Gastrocnemius medialis (tissue), 4 donors: ENCODE measurements at regions not wholly inside any gene's neighbourhood (a gene's known extent, or its start where the extent isn't known, plus 50 kb on each side); places are given as distances from the start of the nearest gene placed in this dataset.

Experiments
- ATAC-seq, 2 donors: fragments of 150-250 bp; one replicate each; pipeline ENCODE4 v1.9.1; 2016
- DNase-seq, 2 donors: peaks; one replicate each; pipeline ENCODE4 v3.0.0-alpha.2; 2019
- H3K27ac ChIP-seq, 4 donors: fragments of 200-600 bp; sonication (generic); 1 replicate in 1 of 4; 2 replicates in 3 of 4; pipeline ENCODE4 v1.5.1; 2016 to 2018; ENCODE audit warnings: mild to moderate bottlenecking in 2 of 4, moderate library complexity in 1 of 4
- H3K27me3 ChIP-seq, 3 donors: fragments of 200-600 bp; sonication (generic) in 2 of 3; 1 replicate in 1 of 3; 2 replicates in 2 of 3; pipeline versions ENCODE4 v1.5.1 to v1.6.0; 2016 to 2019; ENCODE audit warnings: mild to moderate bottlenecking in 1 of 3, moderate library complexity in 1 of 3
- H3K36me3 ChIP-seq, 2 donors: fragments of 200-600 bp; sonication (generic) in 1 of 2; one replicate each; pipeline ENCODE4 v1.5.1; 2017 to 2018
- H3K4me1 ChIP-seq, 2 donors: fragments of 200-600 bp; sonication (generic) in 1 of 2; one replicate each; pipeline ENCODE4 v1.5.1; 2016 to 2017; ENCODE audit warnings: mild to moderate bottlenecking in 2 of 2
- H3K4me3 ChIP-seq, 4 donors: fragments of 200-600 bp; sonication (generic) in 3 of 4; 1 replicate in 1 of 4; 2 replicates in 3 of 4; pipeline ENCODE4 v1.5.1; 2016 to 2019; ENCODE audit warnings: mild to moderate bottlenecking in 2 of 4
- H3K9me3 ChIP-seq, 3 donors: fragments of 200-600 bp; sonication (generic) in 2 of 3; 1 replicate in 1 of 3; 2 replicates in 2 of 3; pipeline ENCODE4 v1.5.1; 2016 to 2019
- POLR2A ChIP-seq, 2 donors: fragments of 450-650 bp; IDR thresholded peaks; one replicate each; pipeline ENCODE4 v1.6.1; 2017; ENCODE audit warnings: antibody characterized with exemption in 2 of 2, mild to moderate bottlenecking in 2 of 2, moderate library complexity in 2 of 2
- in situ Hi-C, 4 donors: fragments of 200-750 bp; cut with MboI; loops; one replicate each; pipeline versions ENCODE4 v1.15.0 to v1.8.0; 2017; ENCODE audit warnings: low sequenced_read_pairs in 4 of 4
- intact Hi-C: fragments of 100-400 bp; cut with DNase I; formaldehyde crosslinking; loops from one replicate; pipeline ENCODE4 v1.15.1; 2023; ENCODE audit warnings: low total_unique reads
- TF ChIP-seq, protein P1 (sequence below), 5 experiments: fragments of 450-650 bp in 3 of 5; fragments of 200-600 bp in 2 of 5; sonication (generic) in 2 of 5; IDR thresholded peaks in 4 of 5; conservative IDR thresholded peaks in 1 of 5; 1 replicate in 4 of 5; 2 replicates in 1 of 5; pipeline ENCODE4 v1.5.1; 2016 to 2019; ENCODE audit warnings: antibody characterized with exemption in 5 of 5, mild to moderate bottlenecking in 3 of 5, moderate library complexity in 3 of 5

DNA sequence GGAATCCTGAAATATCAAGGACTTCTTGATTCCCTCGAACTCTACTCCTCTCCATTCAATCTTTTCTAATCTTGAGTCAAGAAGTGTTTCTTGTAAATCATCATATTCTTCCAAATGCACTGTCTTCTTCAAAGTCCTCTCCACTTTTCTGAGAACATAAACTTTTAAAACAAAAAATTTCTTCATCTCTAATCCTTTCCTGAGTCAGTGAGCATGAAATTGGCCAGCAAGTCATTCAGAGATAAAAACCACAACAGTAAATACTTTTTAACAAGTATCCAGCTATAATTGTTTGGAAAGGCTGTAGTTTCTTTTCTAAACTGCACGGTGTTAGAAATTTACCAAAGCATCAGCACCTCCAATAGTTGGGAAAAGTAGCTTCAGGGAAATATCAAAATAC lies 312.6 kb upstream of the GALNT5 start:
- ATAC-seq = no peak
- Histone ChIP-seq H3K4me1 (no peaks in the 10 kb centered on the region), H3K36me3 (no peaks in the 10 kb centered on the region), H3K4me3 (no peak overlapping the region), H3K9me3 (no peaks in the 10 kb centered on the region), H3K27ac (no peak overlapping the region), H3K27me3 (no peaks in the 10 kb centered on the region)
- no peak for DNase-seq
- TF ChIP-seq, protein P1, sequence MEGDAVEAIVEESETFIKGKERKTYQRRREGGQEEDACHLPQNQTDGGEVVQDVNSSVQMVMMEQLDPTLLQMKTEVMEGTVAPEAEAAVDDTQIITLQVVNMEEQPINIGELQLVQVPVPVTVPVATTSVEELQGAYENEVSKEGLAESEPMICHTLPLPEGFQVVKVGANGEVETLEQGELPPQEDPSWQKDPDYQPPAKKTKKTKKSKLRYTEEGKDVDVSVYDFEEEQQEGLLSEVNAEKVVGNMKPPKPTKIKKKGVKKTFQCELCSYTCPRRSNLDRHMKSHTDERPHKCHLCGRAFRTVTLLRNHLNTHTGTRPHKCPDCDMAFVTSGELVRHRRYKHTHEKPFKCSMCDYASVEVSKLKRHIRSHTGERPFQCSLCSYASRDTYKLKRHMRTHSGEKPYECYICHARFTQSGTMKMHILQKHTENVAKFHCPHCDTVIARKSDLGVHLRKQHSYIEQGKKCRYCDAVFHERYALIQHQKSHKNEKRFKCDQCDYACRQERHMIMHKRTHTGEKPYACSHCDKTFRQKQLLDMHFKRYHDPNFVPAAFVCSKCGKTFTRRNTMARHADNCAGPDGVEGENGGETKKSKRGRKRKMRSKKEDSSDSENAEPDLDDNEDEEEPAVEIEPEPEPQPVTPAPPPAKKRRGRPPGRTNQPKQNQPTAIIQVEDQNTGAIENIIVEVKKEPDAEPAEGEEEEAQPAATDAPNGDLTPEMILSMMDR (IDR thresholded peaks at IDR 0.05 in 4 of 5, conservative IDR thresholded peaks at IDR 0.05 in 1 of 5) = no peak
- no peak for TF ChIP-seq POLR2A (IDR thresholded peaks at IDR 0.05)
- intact Hi-C loops = no loop called here
- in situ Hi-C loops = no loop called here

DNA sequence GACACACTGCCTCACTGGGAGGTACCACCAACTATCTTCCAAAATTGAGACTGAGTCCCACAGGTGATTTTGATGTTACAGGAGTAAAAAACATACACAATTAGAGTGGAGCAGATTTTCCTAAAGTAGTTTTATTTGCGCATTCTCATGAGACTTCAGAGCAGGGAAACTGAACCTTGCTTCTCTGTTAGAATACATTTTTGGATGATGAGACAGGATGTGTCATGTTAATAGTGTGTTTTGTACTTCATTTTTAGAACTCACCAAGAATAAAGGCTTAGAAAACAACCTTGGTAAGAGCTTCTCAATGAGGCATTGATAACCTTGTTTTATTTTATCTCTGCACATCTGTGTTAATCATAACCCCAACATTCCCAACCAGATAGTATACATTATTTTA lies 310.2 kb upstream of the GALNT5 start:
- ATAC-seq (no peak), DNase-seq (no peak)
- TF ChIP-seq, protein P1 (IDR thresholded peaks at IDR 0.05 in 4 of 5, conservative IDR thresholded peaks at IDR 0.05 in 1 of 5) = no peak
- no peak for TF ChIP-seq POLR2A (IDR thresholded peaks at IDR 0.05)
- in situ Hi-C loops (no loop called here), intact Hi-C loops (no loop called here)
- no peaks in the 10 kb centered on the region for H3K36me3 ChIP-seq
- H3K4me1 ChIP-seq = no peaks in the 10 kb centered on the region
- H3K9me3 ChIP-seq = no peaks in the 10 kb centered on the region
- H3K27ac ChIP-seq = no peak overlapping the region
- no peaks in the 10 kb centered on the region for H3K27me3 ChIP-seq
- no peak overlapping the region for H3K4me3 ChIP-seq

- ATAC-seq = no peak
- Histone ChIP-seq H3K4me3 (no peak overlapping the region), H3K4me1 (no peaks in the 10 kb centered on the region), H3K36me3 (no peaks in the 10 kb centered on the region), H3K27me3 (no peaks in the 10 kb centered on the region), H3K9me3 (no peaks in the 10 kb centered on the region), H3K27ac (no peak overlapping the region)
- DNase-seq = no peak
- in situ Hi-C loops = no loop called here
- intact Hi-C loops = no loop called here
- TF ChIP-seq, protein P1 (IDR thresholded peaks at IDR 0.05 in 4 of 5, conservative IDR thresholded peaks at IDR 0.05 in 1 of 5) = no peak
- TF ChIP-seq POLR2A (IDR thresholded peaks at IDR 0.05) = no peak
These were observed 301.8 kb upstream of the GALNT5 start for GRCh38 chr2:156955701-156956100.

GRCh38 chr2:156956161-156956560 lies 301.3 kb upstream of the GALNT5 start:
- no peaks in the 10 kb centered on the region for H3K36me3 ChIP-seq
- H3K9me3 ChIP-seq = no peaks in the 10 kb centered on the region
- ATAC-seq (no peak), DNase-seq (no peak)
- intact Hi-C loops (no loop called here), in situ Hi-C loops (no loop called here)
- H3K27ac ChIP-seq = no peak overlapping the region
- no peaks in the 10 kb centered on the region for H3K4me1 ChIP-seq
- no peaks in the 10 kb centered on the region for H3K27me3 ChIP-seq
- TF ChIP-seq POLR2A (IDR thresholded peaks at IDR 0.05) = no peak
- TF ChIP-seq, protein P1 (IDR thresholded peaks at IDR 0.05 in 4 of 5, conservative IDR thresholded peaks at IDR 0.05 in 1 of 5) = no peak
- H3K4me3 ChIP-seq = no peak overlapping the region

- no peaks in the 10 kb centered on the region for H3K36me3 ChIP-seq
- H3K27me3 ChIP-seq = no peaks in the 10 kb centered on the region
- H3K9me3 ChIP-seq = no peaks in the 10 kb centered on the region
- TF ChIP-seq, protein P1 (IDR thresholded peaks at IDR 0.05 in 4 of 5, conservative IDR thresholded peaks at IDR 0.05 in 1 of 5) = no peak
- TF ChIP-seq POLR2A (IDR thresholded peaks at IDR 0.05) = no peak
- in situ Hi-C loops (no loop called here), intact Hi-C loops (no loop called here)
- DNase-seq (no peak), ATAC-seq (no peak)
- no peak overlapping the region for H3K4me3 ChIP-seq
- H3K4me1 ChIP-seq = no peaks in the 10 kb centered on the region
- no peak overlapping the region for H3K27ac ChIP-seq
These were observed 299.1 kb upstream of the GALNT5 start for GRCh38 chr2:156958374-156958773.
